ENCODE measurements at regions not wholly inside any gene's neighbourhood (a gene's known extent, or its start where the extent isn't known, plus 50 kb on each side); places are given as distances from the start of the nearest gene placed in this dataset.

DNA sequence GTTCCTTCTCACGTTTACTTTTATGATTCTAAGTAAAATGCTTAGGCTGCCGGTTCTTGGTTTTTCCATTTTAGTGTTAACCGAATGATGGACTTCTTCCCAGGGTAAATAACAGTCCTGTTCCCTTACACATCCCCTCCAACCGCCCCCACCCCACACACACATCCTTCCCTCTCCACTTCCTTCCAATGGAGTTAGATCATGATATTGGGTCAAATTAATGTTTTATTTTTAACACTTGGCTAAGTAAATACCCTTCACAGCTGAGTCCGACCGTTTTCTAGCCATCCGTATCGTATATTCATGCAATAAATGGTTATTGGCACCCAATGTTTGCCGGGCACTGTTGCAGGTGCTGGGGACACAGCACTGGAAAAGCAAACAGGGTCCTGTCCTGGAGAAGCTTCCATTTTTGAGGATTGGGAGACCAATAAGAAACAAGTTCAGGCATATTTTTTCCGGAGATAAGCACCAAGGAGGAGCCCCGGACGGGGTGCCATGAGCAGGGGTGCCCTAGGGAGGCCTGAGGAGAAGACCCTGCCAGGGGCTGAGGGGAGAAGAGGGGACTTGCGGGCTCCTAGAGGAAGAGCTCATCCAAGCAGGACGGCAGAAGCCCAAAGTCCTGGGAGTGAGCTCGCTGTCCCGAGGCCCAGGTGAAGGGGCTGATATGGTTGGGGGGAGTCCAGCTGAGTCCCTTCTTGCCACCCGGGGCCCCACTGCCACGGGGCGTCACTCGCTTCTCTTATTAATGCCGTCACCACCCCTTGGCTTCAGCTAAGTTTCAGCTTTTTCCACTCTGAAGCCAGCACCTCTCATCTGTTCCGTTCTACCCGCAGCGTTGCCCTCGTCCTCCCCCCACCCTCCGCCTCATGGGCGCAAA lies 126.0 kb upstream of the RET start:
- in situ Hi-C loops (cut with HindIII; ENCODE audit: low sequenced_read_pairs): no loop called here

DNA sequence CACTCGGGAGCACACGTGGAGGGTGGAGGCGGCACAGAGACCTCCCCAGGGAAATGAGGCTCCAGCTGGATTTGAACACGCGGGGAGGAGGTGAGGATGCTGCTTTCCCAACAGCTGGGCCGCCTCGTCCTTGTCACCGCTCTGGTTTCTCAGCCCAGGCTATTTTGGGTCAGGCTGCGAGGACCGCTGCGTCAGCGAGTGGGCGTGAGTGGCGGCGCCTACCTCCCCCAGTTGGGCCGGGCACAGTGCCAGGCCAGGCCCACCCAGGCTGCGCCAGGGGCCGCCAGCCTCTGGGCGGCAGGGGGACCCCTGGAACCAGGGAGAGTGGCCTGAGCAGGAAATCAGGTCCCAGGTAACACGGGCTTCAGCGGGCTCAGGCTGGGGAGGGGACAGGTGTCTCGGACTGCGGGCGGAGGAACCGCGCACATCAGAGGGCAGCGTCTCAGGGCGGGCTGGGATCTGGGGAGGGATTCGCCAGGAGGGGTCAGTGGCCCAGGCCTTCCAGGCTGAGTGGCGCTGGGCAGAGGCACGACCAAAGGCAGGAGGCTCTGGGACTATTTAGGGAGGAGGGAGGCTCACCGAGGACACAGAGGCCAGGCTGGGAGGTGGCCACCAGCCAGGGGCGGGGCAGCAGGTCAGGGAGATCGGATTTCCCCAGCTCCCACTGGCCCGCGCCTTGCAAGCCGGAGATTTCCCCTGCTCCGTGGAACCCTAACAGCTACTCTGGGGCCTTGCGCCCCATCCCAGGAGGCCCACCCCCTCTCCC lies 125.2 kb upstream of the RET start:
- in situ Hi-C loops (cut with HindIII; ENCODE audit: low sequenced_read_pairs): no loop called here

DNA sequence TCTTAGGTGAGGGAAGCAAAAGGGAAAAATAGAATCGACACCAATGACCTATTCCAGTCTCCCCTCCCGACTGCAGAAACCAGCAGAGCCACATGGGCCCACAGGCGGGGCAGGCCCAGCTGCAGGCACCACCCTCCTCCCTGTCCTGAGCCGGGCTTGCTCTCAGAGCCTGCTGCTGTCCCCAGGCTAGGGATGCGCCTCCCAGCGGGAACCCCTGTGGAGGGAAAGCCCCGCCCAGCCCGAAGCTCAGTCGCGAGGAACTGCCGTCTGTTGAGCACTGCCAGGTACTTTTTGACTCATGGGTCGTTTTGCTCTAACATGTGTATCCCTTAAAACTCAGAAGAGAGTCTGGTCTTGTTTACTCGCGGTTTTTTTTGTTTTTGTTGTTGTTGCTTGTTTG lies 124.5 kb upstream of the RET start:
- in situ Hi-C loops (cut with HindIII; ENCODE audit: low sequenced_read_pairs): no loop called here

DNA sequence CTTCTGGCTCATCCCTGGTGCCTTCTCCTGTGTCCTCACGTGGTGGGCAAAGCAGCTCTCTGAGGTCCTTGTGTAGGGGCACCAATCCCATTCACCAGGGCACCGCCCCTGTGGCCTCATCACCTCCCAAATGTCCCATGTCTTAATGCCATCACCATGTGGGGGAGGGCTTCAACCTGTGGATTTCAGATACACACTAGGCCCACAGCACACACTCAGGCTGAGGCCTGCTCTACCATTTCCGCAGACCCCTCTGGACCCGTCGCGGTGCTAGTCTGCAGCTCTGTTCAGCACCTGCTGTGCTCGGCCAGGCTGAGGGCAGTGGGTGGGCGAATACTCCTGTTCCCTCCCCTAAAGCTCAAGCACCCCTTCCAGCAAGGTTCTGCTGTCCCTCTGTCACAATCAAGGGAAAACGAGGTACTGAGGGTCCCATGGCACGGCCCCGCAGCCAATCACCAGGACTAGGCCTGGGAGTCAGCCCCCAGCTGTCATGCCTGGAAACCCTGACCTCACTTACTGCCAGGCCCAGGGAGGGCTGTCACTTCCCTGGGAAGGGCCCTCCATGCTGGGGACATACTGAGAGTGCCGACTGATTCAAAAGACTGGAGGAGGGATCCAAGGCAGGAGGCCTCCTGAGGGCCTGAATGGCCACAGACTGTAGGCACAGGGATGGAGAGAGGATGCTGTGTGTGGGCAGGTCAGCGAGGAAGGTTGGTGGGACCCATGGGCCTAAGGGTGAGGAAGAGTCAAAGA lies 123.8 kb upstream of the RET start:
- in situ Hi-C loops (cut with HindIII; ENCODE audit: low sequenced_read_pairs): no loop called here

DNA sequence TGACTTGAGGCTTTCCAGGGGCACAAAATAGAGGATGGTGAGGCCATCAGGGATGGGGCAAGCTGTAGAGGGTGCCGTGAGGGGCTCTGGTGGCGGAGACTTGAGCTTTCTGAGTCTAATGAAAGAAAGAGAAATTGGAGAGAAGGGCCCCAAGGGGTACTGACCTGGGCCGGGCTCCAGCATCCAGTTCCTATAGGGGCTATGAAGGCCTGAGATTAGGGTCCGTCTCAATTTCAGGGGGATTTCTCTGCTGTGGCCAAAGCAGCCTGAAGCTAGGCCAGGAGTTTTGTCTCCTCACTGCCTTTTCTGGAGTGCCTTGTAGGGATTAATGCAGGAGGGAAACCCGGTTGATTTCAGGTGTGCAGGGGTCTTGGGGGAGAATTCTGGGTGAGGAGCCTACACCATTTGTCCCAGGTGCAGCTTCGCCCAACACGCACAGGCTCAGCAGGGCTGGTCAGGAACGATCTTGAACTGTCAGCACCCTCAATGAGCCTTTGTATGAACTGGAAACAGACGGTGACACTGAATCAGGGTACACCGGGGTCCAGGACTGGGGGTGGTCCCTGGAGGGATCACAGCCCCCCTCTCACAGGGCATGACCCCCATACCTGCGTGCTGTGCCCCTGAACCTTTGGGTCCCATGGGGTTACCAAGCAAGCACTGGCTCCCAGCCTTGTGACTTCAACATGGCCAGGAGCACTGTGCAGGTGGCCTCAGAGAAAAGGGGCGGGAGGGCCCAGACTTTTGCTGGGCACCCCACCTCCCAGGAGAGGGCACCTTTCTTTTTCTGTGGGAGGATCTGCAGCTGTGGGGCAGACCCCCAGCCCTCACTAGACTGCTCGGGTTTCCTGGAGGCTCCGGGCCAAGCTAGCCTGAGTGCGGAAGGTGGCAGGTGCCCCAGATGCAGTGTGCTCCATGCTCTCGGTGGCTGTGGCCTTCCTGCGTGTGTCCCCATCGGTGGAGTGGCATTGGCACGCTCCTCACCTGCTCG lies 122.9 kb upstream of the RET start:
- in situ Hi-C loops (cut with HindIII; ENCODE audit: low sequenced_read_pairs): no loop called here

DNA sequence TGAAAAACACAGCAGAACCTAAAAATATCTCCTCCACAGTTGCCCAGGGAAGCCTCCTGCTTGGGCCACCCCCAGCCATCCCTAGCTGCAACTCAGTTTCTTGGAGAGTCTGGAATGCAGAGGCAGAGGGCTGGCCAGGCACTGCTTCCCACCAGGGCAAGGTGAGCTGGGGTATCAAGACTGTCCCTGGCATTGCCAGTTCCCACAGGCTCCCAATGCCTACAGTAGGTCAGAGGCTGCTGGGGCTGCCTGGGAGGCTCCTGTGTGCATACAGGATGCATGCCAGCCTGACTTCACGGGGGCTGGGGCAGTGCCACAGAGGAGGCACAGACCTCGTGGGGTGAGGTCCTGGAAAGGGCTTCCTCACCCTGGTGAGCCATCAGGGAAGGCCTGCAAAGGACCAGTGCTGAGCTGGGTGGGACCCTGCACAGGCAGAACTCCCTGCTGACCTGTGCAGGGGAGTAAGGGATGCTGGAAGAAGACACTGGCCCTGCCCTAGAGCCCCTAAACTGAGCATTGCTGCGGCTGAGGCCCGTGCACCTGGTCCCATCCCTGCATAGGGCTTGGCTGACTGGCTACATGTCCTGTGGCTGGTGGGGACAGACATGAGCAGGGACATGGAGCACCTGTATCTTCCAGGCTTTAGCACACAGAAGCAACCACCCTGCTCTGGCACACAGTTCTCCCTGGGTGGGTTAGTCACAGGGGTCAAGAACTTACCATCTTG lies 121.9 kb upstream of the RET start:
- in situ Hi-C loops (cut with HindIII; ENCODE audit: low sequenced_read_pairs): no loop called here

DNA sequence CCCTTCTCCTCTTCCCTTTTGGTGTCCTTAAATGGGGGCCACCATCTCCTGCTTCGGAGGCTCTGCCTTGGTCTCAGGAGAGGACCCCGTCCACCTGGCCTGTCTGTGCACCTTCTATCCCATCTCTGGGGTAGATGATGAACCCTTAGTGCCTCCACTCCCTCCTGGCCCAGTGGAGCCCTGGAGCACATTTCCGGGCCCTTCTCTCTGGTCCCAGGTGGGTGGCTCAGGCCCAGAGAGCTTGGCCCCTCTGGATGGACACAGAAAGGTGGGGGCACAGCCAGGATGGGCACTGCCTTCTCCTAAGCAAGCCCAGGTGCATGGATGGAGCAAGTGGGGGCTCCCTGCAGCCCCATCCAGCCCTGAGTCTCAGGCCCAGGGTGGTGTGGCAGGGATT lies 121.4 kb upstream of the RET start:
- in situ Hi-C loops (cut with HindIII; ENCODE audit: low sequenced_read_pairs): no loop called here

DNA sequence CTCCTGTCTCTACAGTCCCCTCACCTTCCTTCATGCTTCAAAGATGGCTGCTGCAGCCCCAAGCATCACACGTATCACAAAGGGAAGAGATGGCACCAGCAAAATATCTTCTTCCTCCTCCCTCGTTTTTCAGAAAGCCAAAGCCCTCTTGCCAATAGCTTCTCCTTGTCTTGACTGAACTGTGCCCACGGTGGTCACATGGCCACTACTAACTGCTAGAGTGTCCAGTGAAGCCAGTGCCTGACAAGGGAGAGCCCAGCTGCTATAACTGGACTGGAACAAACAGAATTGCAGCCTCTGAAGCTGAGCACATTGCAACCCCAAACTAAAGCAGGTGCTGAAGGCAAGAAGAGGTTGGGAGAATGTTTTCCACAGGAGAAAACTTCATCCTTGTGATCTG lies 120.8 kb upstream of the RET start:
- in situ Hi-C loops (cut with HindIII; ENCODE audit: low sequenced_read_pairs): no loop called here

DNA sequence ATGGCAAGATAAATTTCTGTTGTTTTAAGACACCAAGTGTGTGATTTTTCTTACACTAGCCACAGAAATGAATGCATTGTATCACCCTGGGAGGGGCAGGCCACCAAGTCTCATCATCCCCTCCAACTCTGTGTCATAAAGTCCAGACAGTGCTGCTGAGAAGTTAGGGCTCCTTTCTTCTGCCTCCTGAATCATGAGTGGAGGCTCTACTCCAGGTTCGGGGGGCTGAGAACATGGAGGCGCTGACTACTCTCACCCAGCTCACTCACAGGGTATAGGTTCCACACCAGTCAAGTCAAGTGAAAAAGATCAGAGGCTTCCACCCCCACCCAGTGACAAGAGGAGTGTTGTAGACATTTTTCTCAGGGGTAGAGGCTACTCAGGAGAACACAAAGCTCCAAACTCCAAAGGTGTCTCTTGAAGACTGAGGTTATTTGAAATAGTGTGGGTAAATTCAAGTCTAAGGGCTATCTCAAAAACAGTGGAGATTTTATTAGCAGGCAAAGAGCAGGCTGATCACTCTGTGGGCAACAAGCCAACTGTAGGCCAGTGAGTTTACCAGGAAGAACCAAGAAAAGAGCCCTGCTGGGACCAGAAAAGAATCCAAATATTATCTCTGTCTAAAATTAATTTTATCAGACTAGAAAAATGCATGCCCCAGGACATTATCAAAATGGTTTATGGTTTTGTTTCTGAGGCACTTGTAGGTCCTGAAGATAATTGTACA lies 118.6 kb upstream of the RET start:
- in situ Hi-C loops (cut with HindIII; ENCODE audit: low sequenced_read_pairs): no loop called here

DNA sequence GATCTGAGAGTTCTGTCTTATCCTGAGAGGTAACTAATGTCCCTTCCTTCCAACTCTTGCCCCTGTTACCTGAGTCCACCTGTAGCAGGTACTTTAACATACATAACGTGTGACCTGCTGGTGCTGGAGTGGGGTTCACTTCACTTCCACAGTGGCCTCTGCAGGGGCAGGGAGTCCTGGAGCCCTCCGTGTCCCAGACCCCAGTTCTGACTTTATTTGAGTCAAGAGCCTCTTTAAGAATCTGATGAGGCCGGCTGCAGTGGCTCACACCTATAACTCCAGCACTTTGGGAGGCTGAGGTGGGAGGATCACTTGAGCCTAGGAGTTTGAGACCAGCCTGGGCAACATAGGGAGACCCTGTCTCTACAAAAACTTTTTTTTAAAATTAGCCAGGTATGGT lies 117.0 kb upstream of the RET start:
- in situ Hi-C loops (cut with HindIII; ENCODE audit: low sequenced_read_pairs): no loop called here

DNA sequence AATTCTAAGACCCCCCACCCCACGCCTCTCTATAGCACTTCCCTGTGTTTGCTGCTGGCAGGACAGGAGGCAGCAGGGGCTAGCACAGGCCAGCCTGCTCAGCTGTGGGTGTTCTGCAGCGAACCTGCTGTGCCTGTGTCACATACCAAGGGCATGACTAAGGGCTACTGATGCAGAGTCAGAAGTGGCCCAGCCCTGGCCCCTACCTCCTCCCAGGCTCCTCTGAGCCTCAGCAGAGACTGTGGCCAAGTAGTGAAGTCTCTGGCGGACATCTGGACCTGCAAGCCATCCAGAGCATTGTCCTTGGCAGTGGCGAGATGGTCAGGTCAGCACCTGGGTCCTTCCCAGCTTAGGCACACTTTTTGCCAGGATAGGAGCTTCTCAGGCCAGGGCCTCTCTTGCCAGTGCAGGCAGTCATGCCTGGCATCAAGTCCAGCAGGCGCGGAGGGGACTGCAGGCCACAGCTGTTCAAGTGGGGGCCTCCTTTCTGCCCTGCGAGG lies 116.3 kb upstream of the RET start:
- in situ Hi-C loops (cut with HindIII; ENCODE audit: low sequenced_read_pairs): no loop called here

DNA sequence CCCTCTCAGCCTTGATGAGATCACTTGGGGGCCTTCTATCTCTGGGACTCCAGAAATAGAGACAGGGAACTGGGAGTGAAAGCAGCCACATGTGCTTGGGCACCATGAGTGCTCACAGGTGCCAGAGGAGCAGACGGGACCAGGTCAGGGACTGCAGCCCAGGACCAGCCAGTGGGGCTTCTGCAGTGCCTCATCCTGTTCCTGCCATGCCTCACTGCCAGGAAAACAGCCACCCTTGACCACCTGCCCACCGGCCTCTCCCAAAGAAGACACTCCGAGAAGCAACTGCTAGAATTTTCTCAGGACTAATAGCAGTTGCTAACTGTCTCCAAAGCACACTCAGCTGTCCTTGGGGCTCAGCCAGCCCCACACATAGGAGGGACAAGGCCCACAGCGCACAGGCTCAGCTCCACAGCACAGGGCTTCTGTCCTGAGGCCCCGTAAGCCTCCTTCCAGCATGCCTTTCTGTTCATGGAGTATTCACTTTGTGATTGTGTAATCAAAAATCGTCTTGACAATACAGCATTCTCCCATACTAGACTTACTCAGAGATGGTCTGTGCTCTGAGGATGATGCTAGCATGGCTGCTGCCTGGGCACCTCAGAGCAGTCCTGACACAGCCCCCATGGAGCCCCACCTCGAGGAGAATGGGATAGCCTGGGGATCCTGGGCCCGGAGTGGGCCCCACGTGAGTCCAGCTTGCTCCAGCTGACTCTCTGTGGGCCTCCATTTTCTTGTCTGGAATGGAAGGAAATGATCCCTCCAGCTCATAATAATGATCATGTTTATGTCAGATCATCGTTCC lies 115.7 kb upstream of the RET start:
- in situ Hi-C loops (cut with HindIII; ENCODE audit: low sequenced_read_pairs): no loop called here

DNA sequence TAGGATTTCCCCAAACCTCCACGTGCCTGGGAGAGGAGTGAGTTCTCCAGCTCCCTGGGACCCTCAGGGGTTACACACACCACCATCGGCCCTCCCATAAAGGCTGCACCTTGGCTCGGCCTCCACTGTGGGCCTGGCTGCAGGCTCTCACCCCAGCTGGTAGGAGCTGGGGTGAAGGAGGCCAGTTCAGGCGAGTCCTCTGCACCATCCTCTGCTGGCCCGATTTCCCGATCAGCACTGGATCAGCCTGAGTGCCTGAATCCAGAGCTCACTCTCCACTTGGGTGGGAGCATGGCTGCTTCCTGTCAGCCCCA lies 115.1 kb upstream of the RET start:
- in situ Hi-C loops (cut with HindIII; ENCODE audit: low sequenced_read_pairs): no loop called here

DNA sequence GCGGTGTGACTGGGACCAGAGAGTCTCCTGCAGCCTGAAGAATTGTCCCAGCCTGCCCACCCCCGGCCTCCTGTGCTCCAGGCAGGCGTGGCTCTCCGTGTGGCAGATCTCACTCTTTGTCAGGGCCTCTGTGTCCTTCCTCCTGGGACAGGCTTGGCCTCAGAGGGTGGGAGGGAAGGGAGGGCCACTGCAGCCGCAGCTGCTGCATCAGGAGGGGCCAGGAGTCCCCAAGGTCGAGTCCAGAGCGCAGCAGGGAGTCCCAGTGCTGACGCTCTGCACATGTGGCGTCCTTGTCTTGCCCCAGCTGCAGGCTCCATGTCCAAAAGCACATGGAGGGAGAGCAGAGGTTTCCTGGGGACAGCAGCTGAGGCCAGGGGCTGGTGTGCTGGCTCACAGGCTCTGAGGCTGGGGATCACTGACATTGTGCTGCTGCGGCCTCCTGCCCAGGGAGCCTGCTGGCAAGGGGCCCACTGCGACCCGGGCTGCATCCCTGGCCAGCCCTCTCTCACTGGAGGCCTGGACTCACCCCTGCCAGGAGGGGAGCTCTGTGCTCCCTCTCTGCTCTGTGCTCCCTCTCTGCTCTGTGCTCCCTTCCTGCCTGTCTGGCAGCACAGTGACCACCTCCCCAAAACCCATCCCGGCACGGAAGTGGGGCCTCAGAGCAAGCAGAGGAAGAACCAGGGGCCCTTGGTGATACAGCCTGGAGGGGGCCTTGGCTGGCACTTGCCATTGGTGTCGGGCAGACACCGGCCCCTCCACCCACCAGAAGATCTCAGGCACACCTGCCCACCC lies 114.6 kb upstream of the RET start:
- in situ Hi-C loops (cut with HindIII; ENCODE audit: low sequenced_read_pairs): no loop called here

DNA sequence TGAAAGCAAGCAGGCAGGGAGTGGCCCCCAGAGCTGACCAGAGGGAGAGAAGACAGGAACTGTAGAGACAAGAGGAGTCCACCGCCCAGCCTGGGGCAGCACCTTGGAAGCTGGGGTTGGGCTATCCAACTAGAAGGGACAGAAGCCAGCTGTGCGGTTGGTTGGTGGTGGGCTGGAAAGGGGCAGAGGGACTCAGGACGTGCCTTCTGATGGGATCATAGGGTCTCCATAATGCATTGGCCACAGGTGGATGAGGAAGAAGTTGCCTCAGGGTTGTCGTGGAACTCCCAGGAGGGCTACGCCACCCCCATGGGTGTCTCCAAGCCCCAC lies 114.0 kb upstream of the RET start:
- in situ Hi-C loops (cut with HindIII; ENCODE audit: low sequenced_read_pairs): no loop called here

DNA sequence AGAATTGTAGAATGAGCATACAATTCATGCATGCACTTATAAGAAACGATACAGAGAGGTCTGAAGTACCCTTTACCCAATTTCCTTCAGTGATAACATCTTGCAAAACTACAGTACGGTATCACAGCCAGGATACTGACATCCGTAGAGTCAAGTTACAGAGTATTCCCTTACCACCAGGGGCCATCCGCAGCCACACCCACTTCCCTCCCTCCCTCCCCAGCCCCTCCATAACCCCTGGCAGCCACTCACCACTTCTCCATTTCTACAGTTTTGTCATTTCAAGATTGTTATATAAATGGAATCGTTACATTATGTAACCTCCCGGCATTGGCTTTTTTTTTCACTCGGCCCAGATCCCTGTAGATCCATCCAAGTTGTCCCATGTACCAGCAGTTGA lies 113.6 kb upstream of the RET start:
- in situ Hi-C loops (cut with HindIII; ENCODE audit: low sequenced_read_pairs): no loop called here

DNA sequence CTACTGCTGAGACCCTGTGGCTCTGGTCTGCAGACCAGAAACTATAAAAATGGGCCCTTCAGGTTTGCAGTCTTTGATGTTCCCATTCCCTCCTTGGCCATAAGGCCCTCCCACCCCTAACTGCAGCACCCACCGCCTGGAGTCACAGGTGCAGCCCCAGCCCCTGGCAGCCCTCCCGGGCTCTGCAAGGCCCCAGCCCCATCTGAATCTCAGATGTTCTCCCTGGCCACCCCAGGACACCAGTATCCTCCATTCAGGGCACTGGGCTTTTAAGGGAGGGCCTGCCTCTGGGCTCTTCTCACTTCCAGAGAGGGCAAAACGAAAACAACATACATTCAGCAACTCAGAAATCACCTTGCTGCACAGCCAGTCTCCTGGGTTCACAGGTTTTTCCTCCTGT lies 107.7 kb upstream of the RET start:
- in situ Hi-C loops (cut with HindIII; ENCODE audit: low sequenced_read_pairs): no loop called here

DNA sequence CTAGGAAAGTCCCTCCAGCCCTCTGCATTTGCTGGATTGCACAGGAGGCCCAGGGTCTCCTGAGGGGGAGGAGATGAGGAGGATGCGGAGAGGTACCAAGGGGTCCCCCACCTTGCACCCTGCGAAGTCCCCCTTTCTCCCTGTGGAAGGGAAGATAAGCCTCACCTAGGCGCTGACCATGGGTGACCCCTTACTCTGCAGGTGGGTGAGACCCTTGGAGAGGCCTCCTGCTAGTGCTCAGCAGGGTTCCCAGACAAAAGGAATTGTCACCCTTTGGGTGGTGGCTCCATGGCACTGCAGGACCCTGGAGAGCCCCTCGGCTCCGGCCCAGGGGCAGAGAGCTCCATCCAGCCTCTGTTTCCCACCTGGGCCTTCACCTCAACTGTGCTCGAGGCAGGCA lies 107.0 kb upstream of the RET start:
- in situ Hi-C loops (cut with HindIII; ENCODE audit: low sequenced_read_pairs): no loop called here

Measured in endothelial cell of hepatic sinusoid (primary cell).